Smooth muscle cell (in vitro differentiated cells): ENCODE measurements at regions not wholly inside any gene's neighbourhood (a gene's known extent, or its start where the extent isn't known, plus 50 kb on each side); places are given as distances from the start of the nearest gene placed in this dataset.
"Not testable (repeated sequence)": the region's sequence is repeated elsewhere in the genome, so short reads cannot be mapped to it uniquely, and the experiment has no call there.

Experiments used
- DNase-seq: peaks from one replicate; lab custom pipeline; 2025; ENCODE audit not compliant: unreplicated experiment; lab: John Stamatoyannopoulos, UW
- H2AFZ ChIP-seq: fragments of 200-600 bp; sonication (generic); 2 replicates; pipeline ENCODE4 v1.6.0; 2016; ENCODE audit warnings: antibody characterized with exemption, low read depth, mild to moderate bottlenecking
- H3F3A ChIP-seq: fragments of 200-600 bp; sonication (generic); 2 replicates; pipeline ENCODE4 v1.6.0; 2017; ENCODE audit warnings: antibody characterized with exemption, low read depth
- H3K27ac ChIP-seq: fragments of 200-600 bp; sonication (generic); 2 replicates; pipeline ENCODE4 v1.5.1; 2016; ENCODE audit warnings: low read depth, mild to moderate bottlenecking
- H3K27me3 ChIP-seq: fragments of 200-600 bp; sonication (generic); 2 replicates; pipeline ENCODE4 v1.6.1; 2016; ENCODE audit warnings: low read depth, mild to moderate bottlenecking
- H3K36me3 ChIP-seq: fragments of 200-600 bp; sonication (generic); 2 replicates; pipeline ENCODE4 v1.5.1; 2016; ENCODE audit warnings: low read depth
- H3K4me1 ChIP-seq: fragments of 200-600 bp; sonication (generic); 2 replicates; pipeline ENCODE4 v1.5.1; 2016; ENCODE audit warnings: low read depth
- H3K4me2 ChIP-seq: fragments of 200-600 bp; sonication (generic); 2 replicates; pipeline ENCODE4 v1.6.0; 2016; ENCODE audit warnings: mild to moderate bottlenecking
- H3K4me3 ChIP-seq: fragments of 200-600 bp; sonication (generic); 2 replicates; pipeline ENCODE4 v1.5.1; 2016; ENCODE audit warnings: mild to moderate bottlenecking
- H3K79me2 ChIP-seq: fragments of 200-600 bp; sonication (generic); 2 replicates; pipeline ENCODE4 v1.6.0; 2016; ENCODE audit warnings: low read depth, mild to moderate bottlenecking
- H3K9ac ChIP-seq: fragments of 200-600 bp; sonication (generic); 2 replicates; pipeline ENCODE4 v1.6.0; 2016; ENCODE audit warnings: low read depth
- H3K9me3 ChIP-seq: fragments of 200-600 bp; sonication (generic); replicated peaks from 2 replicates; pipeline ENCODE4 v1.5.1; 2016; ENCODE audit warnings: low read depth
- H4K20me1 ChIP-seq: fragments of 200-600 bp; sonication (generic); 2 replicates; pipeline ENCODE4 v1.6.0; 2016; ENCODE audit warnings: low read depth
- WGBS: methylation state at CpG from one replicate; pipeline ENCODE4 v1.1.7; 2016; ENCODE audit warnings: low lambda C conversion rate; 5-methylcytosine and 5-hydroxymethylcytosine counted together
- TF ChIP-seq, protein P1 (sequence below): fragments of 200-600 bp; sonication (generic); IDR thresholded peaks from 2 replicates; pipeline ENCODE4 v1.5.1; 2017; ENCODE audit warnings: borderline replicate concordance, mild to moderate bottlenecking, antibody characterized with exemption; ENCODE audit not compliant: insufficient read depth, poor library complexity, severe bottlenecking

DNA sequence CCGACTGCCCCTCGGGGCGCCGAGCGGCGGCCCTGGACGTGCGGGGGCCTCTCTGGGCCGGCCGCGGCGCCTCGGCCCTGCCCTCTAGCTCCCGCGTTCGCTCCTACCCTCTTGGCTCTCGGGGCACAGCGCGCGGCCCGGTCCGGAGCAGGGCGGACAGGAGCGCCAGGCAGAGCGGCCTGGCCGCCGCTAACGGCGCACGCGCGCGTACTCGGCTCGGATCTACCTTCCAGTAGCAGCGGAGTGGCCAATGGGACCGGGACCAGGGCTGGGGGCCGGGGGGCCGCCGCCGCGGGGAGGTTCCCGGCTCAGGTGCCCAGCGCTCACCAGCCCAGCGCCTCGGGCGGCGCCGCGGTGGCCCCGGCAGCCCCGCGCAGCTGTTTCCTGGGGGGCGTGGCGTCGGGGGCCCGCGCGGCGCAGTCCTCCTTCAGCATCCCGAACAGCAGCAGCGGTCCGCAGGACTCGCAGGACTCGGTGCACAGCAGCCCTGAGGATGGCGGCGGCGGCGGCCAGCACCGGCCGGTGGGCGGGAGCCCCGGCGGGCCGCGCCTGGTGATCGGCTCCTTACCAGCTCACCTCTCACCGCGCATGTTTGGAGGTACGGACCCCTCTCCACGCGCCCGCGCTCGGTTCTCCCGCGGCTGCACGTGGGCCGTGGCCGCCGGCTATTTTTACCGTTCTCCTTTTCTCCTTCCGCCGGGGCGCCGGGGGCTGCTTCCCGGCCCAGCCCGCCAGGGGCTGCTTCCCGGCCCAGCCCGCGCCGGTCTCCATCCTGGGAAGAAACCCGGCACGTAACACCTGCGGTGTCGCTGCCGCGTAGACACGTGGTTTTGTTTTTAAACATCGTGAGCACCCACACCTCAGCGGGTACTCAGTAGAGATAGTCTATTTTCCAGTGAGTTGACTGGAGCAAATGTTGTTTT, 162.9 kb downstream of the KBTBD2 start:
- not testable (repeated sequence) for H4K20me1 ChIP-seq, H3K9ac ChIP-seq, H3K27me3 ChIP-seq, H3K79me2 ChIP-seq, H3F3A ChIP-seq, H3K9me3 ChIP-seq, H3K27ac ChIP-seq, H3K4me1 ChIP-seq, H3K36me3 ChIP-seq
- H3K4me3 ChIP-seq: peak overlapping the region; percentile 60
- under 1% methylated on average over 40 of the region's 111 CpGs for WGBS
- peak; percentile 74 for DNase-seq
- H2AFZ ChIP-seq: peak overlapping the region; percentile 58
- peak overlapping the region; percentile 77 for H3K4me2 ChIP-seq

DNA sequence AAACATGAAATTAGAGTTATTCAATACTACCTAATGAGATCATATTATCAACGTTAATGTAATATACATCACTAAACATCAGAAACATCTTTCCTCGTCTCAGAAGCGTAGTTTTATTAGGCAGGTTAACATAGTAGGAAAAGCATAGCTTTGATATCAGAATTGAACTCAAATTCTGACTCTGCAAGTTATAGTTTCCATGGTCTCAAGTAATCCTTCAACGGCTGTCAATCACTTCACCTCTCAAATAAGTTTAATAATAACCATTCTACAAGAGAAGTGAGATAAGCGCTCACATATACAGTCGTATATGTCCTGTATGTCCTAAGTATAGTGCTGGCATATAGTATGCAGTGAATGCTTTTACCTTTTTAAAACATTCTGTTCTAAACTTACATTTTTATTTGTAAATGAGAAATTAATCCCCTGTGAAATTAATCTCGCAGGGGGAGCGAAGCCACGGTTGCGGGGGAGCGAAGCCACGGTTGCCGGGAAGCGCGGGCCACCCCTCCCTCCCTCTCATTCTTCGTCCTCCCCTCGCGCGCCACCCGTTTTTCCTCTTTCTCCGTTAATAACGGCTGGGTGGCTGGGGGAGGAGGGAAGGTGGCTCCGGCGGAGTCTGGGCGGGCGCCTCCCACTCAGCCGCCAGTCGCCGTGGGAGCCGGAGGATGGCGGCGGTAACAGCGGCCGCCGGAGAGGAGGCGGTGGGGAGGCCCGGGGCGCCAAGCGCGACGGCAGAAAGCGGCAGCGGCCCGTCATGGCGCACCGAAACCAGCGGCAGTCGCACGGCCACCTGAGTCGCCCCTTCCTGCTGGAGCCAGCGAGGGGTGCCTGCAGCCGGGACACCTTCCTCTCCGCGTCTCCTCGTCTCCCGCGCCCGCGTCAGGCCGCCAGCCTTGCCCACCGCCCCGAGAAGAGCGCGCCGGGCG, 163.8 kb downstream of the KBTBD2 start:
- H3K9me3 ChIP-seq, H3K4me1 ChIP-seq, H3K79me2 ChIP-seq, H3K9ac ChIP-seq, H3K27me3 ChIP-seq, H3F3A ChIP-seq, H4K20me1 ChIP-seq, H3K27ac ChIP-seq, H3K36me3 ChIP-seq: not testable (repeated sequence)
- Histone ChIP-seq H3K4me3 (peak overlapping the region; percentile 60), H2AFZ (peak overlapping the region; percentile 12), H3K4me2 (peak overlapping the region; percentile 77)
- 13% methylated on average over 33 of the region's 66 CpGs for WGBS
- peak; percentile 35 for DNase-seq

DNA sequence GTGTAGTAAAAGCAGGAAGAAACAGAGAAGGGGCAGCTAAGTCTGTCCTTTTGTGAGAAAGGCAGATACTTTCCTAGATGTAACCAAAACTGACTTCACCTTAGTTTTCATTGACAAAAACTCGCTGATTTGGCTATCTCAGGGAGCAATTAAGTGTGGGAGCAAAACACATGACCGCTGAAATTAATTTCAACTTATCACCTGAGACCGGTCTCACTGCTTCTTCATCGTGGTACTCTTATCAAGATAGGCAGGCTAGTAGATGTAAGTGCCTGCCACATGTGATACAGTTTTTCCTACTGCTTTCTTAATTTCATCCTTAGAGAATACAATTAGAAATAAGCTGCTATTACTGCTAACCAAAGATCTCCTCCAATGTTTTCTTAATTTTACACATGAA, 168.7 kb downstream of the KBTBD2 start:
- not testable (repeated sequence) for H4K20me1 ChIP-seq, H3K4me2 ChIP-seq, DNase-seq, H3K4me3 ChIP-seq, H2AFZ ChIP-seq, H3K36me3 ChIP-seq, H3K79me2 ChIP-seq, H3F3A ChIP-seq, H3K27ac ChIP-seq, H3K9ac ChIP-seq, H3K27me3 ChIP-seq, H3K9me3 ChIP-seq, H3K4me1 ChIP-seq
- WGBS: 89% methylated on average over 4 of the region's 4 CpGs

DNA sequence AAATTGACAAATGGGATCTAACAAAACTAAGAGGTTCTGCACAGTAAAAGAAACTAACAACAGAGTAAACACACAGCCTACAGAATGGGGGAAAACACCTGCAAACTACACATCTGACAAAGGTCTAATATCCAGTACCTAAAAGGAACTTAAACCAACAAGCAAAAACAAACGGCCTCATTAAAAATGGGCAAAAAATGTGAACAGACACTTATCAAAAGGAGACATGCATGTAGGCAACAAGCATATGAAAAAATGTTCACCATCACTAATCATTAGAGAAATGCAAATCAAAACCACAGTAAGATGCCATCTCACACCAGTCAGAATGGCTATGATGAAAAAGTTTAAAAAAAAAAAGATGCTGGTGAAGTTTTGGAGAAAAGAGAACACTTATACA, 197.4 kb downstream of the KBTBD2 start:
- Histone ChIP-seq H3K9ac (no peak overlapping the region), H3K4me1 (no peaks in the 10 kb centered on the region), H3K27ac (no peak overlapping the region), H3K36me3 (no peaks in the 10 kb centered on the region), H3K4me3 (no peak overlapping the region), H3K9me3 (no peaks in the 10 kb centered on the region), H3F3A (no peaks in the 10 kb centered on the region), H3K4me2 (no peak overlapping the region), H4K20me1 (no peaks in the 10 kb centered on the region), H2AFZ (no peak overlapping the region), H3K79me2 (no peaks in the 10 kb centered on the region), H3K27me3 (no peaks in the 10 kb centered on the region)
- no peak for DNase-seq
- 96% methylated on average over 1 of the region's 1 CpG for WGBS
- TF ChIP-seq, protein P1, sequence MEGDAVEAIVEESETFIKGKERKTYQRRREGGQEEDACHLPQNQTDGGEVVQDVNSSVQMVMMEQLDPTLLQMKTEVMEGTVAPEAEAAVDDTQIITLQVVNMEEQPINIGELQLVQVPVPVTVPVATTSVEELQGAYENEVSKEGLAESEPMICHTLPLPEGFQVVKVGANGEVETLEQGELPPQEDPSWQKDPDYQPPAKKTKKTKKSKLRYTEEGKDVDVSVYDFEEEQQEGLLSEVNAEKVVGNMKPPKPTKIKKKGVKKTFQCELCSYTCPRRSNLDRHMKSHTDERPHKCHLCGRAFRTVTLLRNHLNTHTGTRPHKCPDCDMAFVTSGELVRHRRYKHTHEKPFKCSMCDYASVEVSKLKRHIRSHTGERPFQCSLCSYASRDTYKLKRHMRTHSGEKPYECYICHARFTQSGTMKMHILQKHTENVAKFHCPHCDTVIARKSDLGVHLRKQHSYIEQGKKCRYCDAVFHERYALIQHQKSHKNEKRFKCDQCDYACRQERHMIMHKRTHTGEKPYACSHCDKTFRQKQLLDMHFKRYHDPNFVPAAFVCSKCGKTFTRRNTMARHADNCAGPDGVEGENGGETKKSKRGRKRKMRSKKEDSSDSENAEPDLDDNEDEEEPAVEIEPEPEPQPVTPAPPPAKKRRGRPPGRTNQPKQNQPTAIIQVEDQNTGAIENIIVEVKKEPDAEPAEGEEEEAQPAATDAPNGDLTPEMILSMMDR: no peak
